GM12892 (cell line): ENCODE measurements at regions not wholly inside any gene's neighbourhood (a gene's known extent, or its start where the extent isn't known, plus 50 kb on each side); places are given as distances from the start of the nearest gene placed in this dataset.

Source experiments
- POLR2A ChIP-seq: IDR thresholded peaks from 2 replicates; pipeline ENCODE4 v1.6.1; 2011; ENCODE audit warnings: low read depth, low read length, control low read depth
- POLR2AphosphoS5 ChIP-seq: IDR thresholded peaks from 2 replicates; pipeline ENCODE4 v1.6.1; 2011; ENCODE audit warnings: low read depth, low read length, control low read depth

DNA sequence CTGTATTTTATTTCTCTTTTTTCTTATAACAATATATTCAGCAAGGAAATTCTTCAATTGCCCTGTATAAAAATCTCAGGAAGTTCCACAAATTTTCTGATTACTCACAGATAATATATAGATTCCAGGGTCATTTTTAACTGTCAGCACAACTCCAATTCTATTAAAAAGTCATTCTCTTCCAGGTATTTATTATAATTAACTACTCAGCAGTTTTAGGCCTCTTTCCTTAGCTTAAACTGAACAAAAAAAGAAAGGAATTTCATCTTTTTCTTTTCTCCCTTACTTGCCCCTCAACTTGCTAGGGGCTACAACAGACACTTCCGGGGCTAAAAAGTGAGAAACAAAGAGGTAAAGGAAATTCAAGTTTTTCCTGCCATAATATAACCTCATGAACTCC, 358.9 kb upstream of the LRATD1 start:
- TF ChIP-seq POLR2A: no peak
- TF ChIP-seq POLR2AphosphoS5: no peak
